Keratinocyte (primary cell): ENCODE measurements at regions not wholly inside any gene's neighbourhood (a gene's known extent, or its start where the extent isn't known, plus 50 kb on each side); places are given as distances from the start of the nearest gene placed in this dataset.

Experiments used
- DNase-seq: peaks from one replicate; pipeline ENCODE4 v3.0.0-alpha.2; 2011; ENCODE audit warnings: low read depth, missing footprints, low spot score
- FAIRE-seq: peaks from 2 replicates; lab custom pipeline; 2011; peaks lifted over from hg19 to GRCh38; lab: Jason Lieb, UNC
- H2AFZ ChIP-seq: 2 replicates; pipeline ENCODE4 v1.6.0; 2012; ENCODE audit warnings: low read length, control low read depth, inconsistent platforms; ENCODE audit not compliant: control insufficient read depth
- H3K27ac ChIP-seq: 2 replicates; pipeline ENCODE4 v1.5.1; 2011; ENCODE audit warnings: low read length; ENCODE audit not compliant: control insufficient read depth, insufficient read depth
- H3K27me3 ChIP-seq: 3 replicates; pipeline ENCODE4 v1.6.0; 2011; ENCODE audit warnings: low read length; ENCODE audit not compliant: control insufficient read depth, insufficient read depth; ENCODE audit errors: extremely low read depth
- H3K36me3 ChIP-seq, 2 experiments: 2 replicates in 1 of 2; 3 replicates in 1 of 2; pipeline ENCODE4 v1.5.1; 2011; ENCODE audit warnings: low read length in 2 of 2, mild to moderate bottlenecking in 1 of 2; ENCODE audit not compliant: control insufficient read depth in 2 of 2, insufficient read depth in 2 of 2; ENCODE audit errors: extremely low read depth in 1 of 2
- H3K4me1 ChIP-seq: 3 replicates; pipeline ENCODE4 v1.5.1; 2011; ENCODE audit warnings: low read length; ENCODE audit not compliant: control insufficient read depth, insufficient read depth; ENCODE audit errors: extremely low read depth
- H3K4me2 ChIP-seq: 3 replicates; pipeline ENCODE4 v1.6.0; 2011; ENCODE audit warnings: low read depth, low read length; ENCODE audit not compliant: control insufficient read depth, insufficient read depth; ENCODE audit errors: extremely low read depth
- H3K4me3 ChIP-seq, 3 experiments: fragments of 200-600 bp in 1 of 3; sonication (generic) in 1 of 3; 2 replicates in 2 of 3; 3 replicates in 1 of 3; pipeline ENCODE4 v1.5.1; 2011 to 2016; ENCODE audit warnings: low read length in 3 of 3, mild to moderate bottlenecking in 3 of 3, control low read depth in 2 of 3, inconsistent platforms in 1 of 3, low read depth in 1 of 3, mixed read lengths in 1 of 3, mixed run types in 1 of 3, moderate library complexity in 1 of 3; ENCODE audit not compliant: control insufficient read depth in 2 of 3, insufficient read depth in 2 of 3; ENCODE audit errors: extremely low read depth in 1 of 3
- H3K79me2 ChIP-seq: 2 replicates; pipeline ENCODE4 v1.6.0; 2012; ENCODE audit warnings: low read length; ENCODE audit not compliant: control insufficient read depth, insufficient read depth
- H3K9ac ChIP-seq: 3 replicates; pipeline ENCODE4 v1.6.0; 2011; ENCODE audit warnings: low read length; ENCODE audit not compliant: control insufficient read depth, insufficient read depth; ENCODE audit errors: extremely low read depth
- H3K9me1 ChIP-seq: 3 replicates; pipeline ENCODE4 v1.6.0; 2011; ENCODE audit warnings: low read length; ENCODE audit not compliant: control insufficient read depth, insufficient read depth; ENCODE audit errors: extremely low read depth
- H3K9me3 ChIP-seq: 2 replicates; pipeline ENCODE4 v1.5.1; 2012; ENCODE audit warnings: low read depth, low read length; ENCODE audit not compliant: control insufficient read depth
- H4K20me1 ChIP-seq: 3 replicates; pipeline ENCODE4 v1.6.0; 2011; ENCODE audit warnings: low read length; ENCODE audit not compliant: control insufficient read depth, insufficient read depth; ENCODE audit errors: extremely low read depth
- CTCF ChIP-seq, 3 experiments: IDR thresholded peaks in 1 of 3; conservative IDR thresholded peaks in 1 of 3; optimal IDR thresholded peaks in 1 of 3; 2 replicates in 2 of 3; 3 replicates in 1 of 3; pipeline versions ENCODE3 to v1.5.1; 2011; ENCODE audit warnings: low read length in 3 of 3, mild to moderate bottlenecking in 3 of 3, moderate library complexity in 2 of 3, control low read depth in 1 of 3, inconsistent platforms in 1 of 3; ENCODE audit not compliant: insufficient read depth in 2 of 3; ENCODE audit errors: extremely low read depth in 1 of 3
- EZH2 ChIP-seq: IDR thresholded peaks from one replicate; pipeline ENCODE4 v1.6.1; 2012; ENCODE audit warnings: inconsistent platforms, mild to moderate bottlenecking, low read length, moderate library complexity
- dilution Hi-C: fragments of 300-500 bp; cut with MboI; formaldehyde crosslinking; loops from one replicate; pipeline ENCODE4 v1.7.0; 2020; ENCODE audit warnings: low sequenced_read_pairs; ENCODE audit not compliant: extremely low pct_ligation_motif_present

GRCh38 chr11:100592619-100593260, 94.3 kb upstream of the ARHGAP42 start:
- no peak overlapping the region for H3K4me3 ChIP-seq
- no peaks in the 10 kb centered on the region for H4K20me1 ChIP-seq
- H3K4me2 ChIP-seq, result no peak overlapping the region
- H3K9me3 ChIP-seq, result no peaks in the 10 kb centered on the region
- no peak overlapping the region for H2AFZ ChIP-seq
- no peaks in the 10 kb centered on the region for H3K4me1 ChIP-seq
- dilution Hi-C loops, result loop anchor here (25.0 kb wide), 1 partner anchor 270 kb away; no protein-coding TSS in a partner anchor
- no peak for TF ChIP-seq EZH2
- TF ChIP-seq CTCF (optimal IDR thresholded peaks at IDR 0.05 in 1 of 3, IDR thresholded peaks at IDR 0.05 in 1 of 3, conservative IDR thresholded peaks at IDR 0.05 in 1 of 3; ENCODE audit: extremely low read depth in 1 of 3, insufficient read depth in 2 of 3, low read length in 3 of 3), result no peak
- FAIRE-seq (no peak), DNase-seq (no peak)
- H3K27ac ChIP-seq, result no peak overlapping the region
- no peaks in the 10 kb centered on the region for H3K79me2 ChIP-seq
- no peaks in the 10 kb centered on the region for H3K9me1 ChIP-seq
- H3K36me3 ChIP-seq, result no peaks in the 10 kb centered on the region
- H3K9ac ChIP-seq, result no peak overlapping the region
- no peaks in the 10 kb centered on the region for H3K27me3 ChIP-seq

- Histone ChIP-seq H3K36me3 (no peaks in the 10 kb centered on the region), H3K4me1 (no peaks in the 10 kb centered on the region), H3K9me3 (no peaks in the 10 kb centered on the region), H3K27me3 (no peaks in the 10 kb centered on the region), H3K4me2 (no peak overlapping the region), H3K27ac (no peak overlapping the region), H3K9ac (no peak overlapping the region), H2AFZ (no peak overlapping the region), H3K4me3 (no peak overlapping the region), H3K79me2 (no peaks in the 10 kb centered on the region), H3K9me1 (no peaks in the 10 kb centered on the region), H4K20me1 (no peaks in the 10 kb centered on the region)
- dilution Hi-C loops, result loop anchor here (25.0 kb wide), 1 partner anchor 269 kb away; no protein-coding TSS in a partner anchor
- DNase-seq, result no peak
- TF ChIP-seq CTCF (optimal IDR thresholded peaks at IDR 0.05 in 1 of 3, IDR thresholded peaks at IDR 0.05 in 1 of 3, conservative IDR thresholded peaks at IDR 0.05 in 1 of 3; ENCODE audit: extremely low read depth in 1 of 3, insufficient read depth in 2 of 3, low read length in 3 of 3), result no peak
- TF ChIP-seq EZH2, result no peak
- no peak for FAIRE-seq
Measured at GRCh38 chr11:100593291-100593690, 93.8 kb upstream of the ARHGAP42 start.
